ENCODE measurements at regions not wholly inside any gene's neighbourhood (a gene's known extent, or its start where the extent isn't known, plus 50 kb on each side); places are given as distances from the start of the nearest gene placed in this dataset.
"Not testable (repeated sequence)": the region's sequence is repeated elsewhere in the genome, so short reads cannot be mapped to it uniquely, and the experiment has no call there.

- not testable (repeated sequence) for DNase-seq (ENCODE audit: low spot score); H3K27me3 Mint-ChIP-seq (ENCODE audit: unreplicated experiment); H3K36me3 Mint-ChIP-seq (ENCODE audit: low read depth, unreplicated experiment); H3K4me1 Mint-ChIP-seq (ENCODE audit: unreplicated experiment); H3K4me3 Mint-ChIP-seq (ENCODE audit: unreplicated experiment); H3K9me3 Mint-ChIP-seq (ENCODE audit: unreplicated experiment); H3K27ac Mint-ChIP-seq (ENCODE audit: unreplicated experiment)
Observed at GRCh38 chr14:34381304-34381703, 80.7 kb downstream of the SPTSSA start.

DNA sequence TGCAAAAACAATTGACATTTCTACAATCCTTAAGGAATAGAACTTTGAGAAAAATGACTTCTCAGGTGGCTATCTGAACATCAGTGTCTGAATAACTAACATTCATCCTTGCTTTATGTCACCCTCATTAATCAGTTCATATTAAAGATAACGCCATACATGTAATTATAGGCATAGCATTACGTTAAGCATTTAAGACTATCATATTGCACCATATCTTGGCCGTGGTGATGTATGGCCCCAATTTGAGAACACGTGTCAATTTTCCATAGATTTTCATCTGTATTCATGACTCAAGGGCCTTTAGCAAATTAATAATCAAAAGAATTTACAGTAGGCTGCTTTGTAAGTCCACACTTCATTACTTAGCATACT is 81.6 kb downstream of the SPTSSA start:
- Mint-ChIP-seq H3K27me3 (ENCODE audit: unreplicated experiment) (no peaks in the 10 kb centered on the region), H3K4me1 (ENCODE audit: unreplicated experiment) (no peaks in the 10 kb centered on the region), H3K4me3 (ENCODE audit: unreplicated experiment) (no peak overlapping the region), H3K36me3 (ENCODE audit: low read depth, unreplicated experiment) (no peaks in the 10 kb centered on the region), H3K27ac (ENCODE audit: unreplicated experiment) (no peak overlapping the region), H3K9me3 (ENCODE audit: unreplicated experiment) (no peaks in the 10 kb centered on the region)
- DNase-seq (ENCODE audit: low spot score): no peak
- TF ChIP-seq, protein P1, sequence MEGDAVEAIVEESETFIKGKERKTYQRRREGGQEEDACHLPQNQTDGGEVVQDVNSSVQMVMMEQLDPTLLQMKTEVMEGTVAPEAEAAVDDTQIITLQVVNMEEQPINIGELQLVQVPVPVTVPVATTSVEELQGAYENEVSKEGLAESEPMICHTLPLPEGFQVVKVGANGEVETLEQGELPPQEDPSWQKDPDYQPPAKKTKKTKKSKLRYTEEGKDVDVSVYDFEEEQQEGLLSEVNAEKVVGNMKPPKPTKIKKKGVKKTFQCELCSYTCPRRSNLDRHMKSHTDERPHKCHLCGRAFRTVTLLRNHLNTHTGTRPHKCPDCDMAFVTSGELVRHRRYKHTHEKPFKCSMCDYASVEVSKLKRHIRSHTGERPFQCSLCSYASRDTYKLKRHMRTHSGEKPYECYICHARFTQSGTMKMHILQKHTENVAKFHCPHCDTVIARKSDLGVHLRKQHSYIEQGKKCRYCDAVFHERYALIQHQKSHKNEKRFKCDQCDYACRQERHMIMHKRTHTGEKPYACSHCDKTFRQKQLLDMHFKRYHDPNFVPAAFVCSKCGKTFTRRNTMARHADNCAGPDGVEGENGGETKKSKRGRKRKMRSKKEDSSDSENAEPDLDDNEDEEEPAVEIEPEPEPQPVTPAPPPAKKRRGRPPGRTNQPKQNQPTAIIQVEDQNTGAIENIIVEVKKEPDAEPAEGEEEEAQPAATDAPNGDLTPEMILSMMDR (IDR thresholded peaks at IDR 0.05; ENCODE audit: unreplicated experiment): no peak

GRCh38 chr14:34379816-34380470 is 82.1 kb downstream of the SPTSSA start:
- Mint-ChIP-seq H3K27me3 (ENCODE audit: unreplicated experiment) (no peaks in the 10 kb centered on the region), H3K9me3 (ENCODE audit: unreplicated experiment) (no peaks in the 10 kb centered on the region), H3K4me1 (ENCODE audit: unreplicated experiment) (no peaks in the 10 kb centered on the region), H3K4me3 (ENCODE audit: unreplicated experiment) (no peak overlapping the region), H3K27ac (ENCODE audit: unreplicated experiment) (no peak overlapping the region), H3K36me3 (ENCODE audit: low read depth, unreplicated experiment) (no peaks in the 10 kb centered on the region)
- TF ChIP-seq, protein P1 (IDR thresholded peaks at IDR 0.05; ENCODE audit: unreplicated experiment): no peak
- DNase-seq (ENCODE audit: low spot score): no peak

GRCh38 chr14:34376649-34377267 is 85.3 kb downstream of the SPTSSA start:
- H3K4me3 Mint-ChIP-seq (ENCODE audit: unreplicated experiment): no peak overlapping the region
- TF ChIP-seq, protein P1 (IDR thresholded peaks at IDR 0.05; ENCODE audit: unreplicated experiment): no peak
- no peak for DNase-seq (ENCODE audit: low spot score)
- no peaks in the 10 kb centered on the region for H3K36me3 Mint-ChIP-seq (ENCODE audit: low read depth, unreplicated experiment)
- H3K4me1 Mint-ChIP-seq (ENCODE audit: unreplicated experiment): no peaks in the 10 kb centered on the region
- H3K9me3 Mint-ChIP-seq (ENCODE audit: unreplicated experiment): no peaks in the 10 kb centered on the region
- H3K27ac Mint-ChIP-seq (ENCODE audit: unreplicated experiment): no peak overlapping the region
- no peaks in the 10 kb centered on the region for H3K27me3 Mint-ChIP-seq (ENCODE audit: unreplicated experiment)

DNA sequence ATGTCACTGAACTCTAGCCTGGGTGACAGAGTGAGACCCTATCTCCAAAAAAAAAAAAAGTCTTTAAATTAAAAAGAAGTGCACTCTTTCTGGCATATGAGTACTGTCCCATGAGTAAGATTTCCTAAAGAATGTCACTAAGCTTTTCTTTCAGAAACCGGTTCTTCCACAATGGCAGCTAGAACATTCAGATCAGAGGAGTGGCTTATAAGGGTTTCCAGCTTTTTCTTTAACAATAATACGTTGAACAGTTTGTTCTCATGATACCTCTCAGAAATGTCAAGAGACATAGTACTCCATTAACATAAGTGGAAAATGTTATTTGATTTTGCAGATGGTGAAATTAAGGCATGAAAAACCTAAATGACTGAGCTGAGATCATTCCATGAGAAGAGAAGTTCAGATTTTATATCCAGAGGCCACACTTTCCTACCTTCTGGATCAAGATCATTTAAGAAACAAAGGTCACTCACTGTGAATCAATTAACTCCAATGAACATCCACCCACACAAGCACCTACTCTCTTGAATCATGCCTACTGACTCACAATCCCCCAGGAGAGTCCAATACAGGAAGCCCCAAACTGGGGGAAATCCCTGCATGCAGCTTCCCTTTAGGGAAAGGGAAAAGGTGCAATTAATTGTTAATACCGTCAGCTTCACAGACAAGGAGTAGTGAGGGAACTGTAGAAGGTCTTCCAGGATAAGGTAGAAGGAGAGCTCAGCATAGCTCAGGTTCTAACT is 86.9 kb downstream of the SPTSSA start:
- H3K27me3 Mint-ChIP-seq (ENCODE audit: unreplicated experiment): no peaks in the 10 kb centered on the region
- no peaks in the 10 kb centered on the region for H3K9me3 Mint-ChIP-seq (ENCODE audit: unreplicated experiment)
- no peak overlapping the region for H3K27ac Mint-ChIP-seq (ENCODE audit: unreplicated experiment)
- no peaks in the 10 kb centered on the region for H3K36me3 Mint-ChIP-seq (ENCODE audit: low read depth, unreplicated experiment)
- TF ChIP-seq, protein P1 (IDR thresholded peaks at IDR 0.05; ENCODE audit: unreplicated experiment): no peak
- H3K4me1 Mint-ChIP-seq (ENCODE audit: unreplicated experiment): no peaks in the 10 kb centered on the region
- no peak for DNase-seq (ENCODE audit: low spot score)
- H3K4me3 Mint-ChIP-seq (ENCODE audit: unreplicated experiment): no peak overlapping the region
